ENCODE measurements at regions not wholly inside any gene's neighbourhood (a gene's known extent, or its start where the extent isn't known, plus 50 kb on each side); places are given as distances from the start of the nearest gene placed in this dataset.

- Histone ChIP-seq H3K4me3 (ENCODE audit: low read depth, low read length, poor library complexity, severe bottlenecking) (no peak overlapping the region), H3K9me3 (ENCODE audit: low read depth, low read length, poor library complexity, severe bottlenecking) (peaks cover 4% of the 10 kb centered on the region), H3K4me1 (ENCODE audit: insufficient read depth, low read length, poor library complexity, severe bottlenecking) (peaks cover 19% of the 10 kb centered on the region), H3K27me3 (replicated peaks; ENCODE audit: insufficient read depth, low read depth, low read length, poor library complexity) (no peaks in the 10 kb centered on the region), H3K36me3 (ENCODE audit: insufficient read depth, low read length, poor library complexity, severe bottlenecking) (no peaks in the 10 kb centered on the region), H3K27ac (ENCODE audit: low read depth, low read length, poor library complexity, severe bottlenecking) (no peak overlapping the region)
- TF ChIP-seq CTCF (conservative IDR thresholded peaks at IDR 0.05; ENCODE audit: low read depth, low read length) (no peak), EZH2 (IDR thresholded peaks at IDR 0.05; ENCODE audit: borderline replicate concordance, low read depth, low read length, poor library complexity, severe bottlenecking) (no peak)
- no TSS peak for BruUV-seq (replicated peaks)
- no peak for DNase-seq (ENCODE audit: low spot score)
- intact Hi-C loops (cut with micrococcal nuclease; ENCODE audit: unreplicated experiment), result no loop called here
- POLR2A ChIA-PET (ENCODE audit: low non-redundant PET), result no interaction called here
- CTCF ChIA-PET, result interaction anchor here (0.7 kb wide), 1 partner anchor 13 kb away, joined by 3 read pairs; no protein-coding TSS in a partner anchor
These were observed 672.5 kb upstream of the ANKRD30A start for GRCh38 chr10:36452851-36453250.

- Histone ChIP-seq H3K4me1 (ENCODE audit: insufficient read depth, low read length, poor library complexity, severe bottlenecking) (peaks cover 19% of the 10 kb centered on the region), H3K27ac (ENCODE audit: low read depth, low read length, poor library complexity, severe bottlenecking) (no peak overlapping the region), H3K27me3 (replicated peaks; ENCODE audit: insufficient read depth, low read depth, low read length, poor library complexity) (no peaks in the 10 kb centered on the region), H3K4me3 (ENCODE audit: low read depth, low read length, poor library complexity, severe bottlenecking) (no peak overlapping the region), H3K36me3 (ENCODE audit: insufficient read depth, low read length, poor library complexity, severe bottlenecking) (no peaks in the 10 kb centered on the region), H3K9me3 (ENCODE audit: low read depth, low read length, poor library complexity, severe bottlenecking) (no peaks in the 10 kb centered on the region)
- TF ChIP-seq EZH2 (IDR thresholded peaks at IDR 0.05; ENCODE audit: borderline replicate concordance, low read depth, low read length, poor library complexity, severe bottlenecking), result no peak
- no peak for TF ChIP-seq CTCF (conservative IDR thresholded peaks at IDR 0.05; ENCODE audit: low read depth, low read length)
- DNase-seq (ENCODE audit: low spot score), result no peak
- CTCF ChIA-PET, result no interaction called here
- BruUV-seq (replicated peaks), result no TSS peak
- intact Hi-C loops (cut with micrococcal nuclease; ENCODE audit: unreplicated experiment), result no loop called here
- POLR2A ChIA-PET (ENCODE audit: low non-redundant PET), result no interaction called here
These were observed 673.9 kb upstream of the ANKRD30A start for GRCh38 chr10:36451391-36451970.

GRCh38 chr10:36450380-36450779 lies 675.0 kb upstream of the ANKRD30A start:
- H3K4me1 ChIP-seq (ENCODE audit: insufficient read depth, low read length, poor library complexity, severe bottlenecking), result peaks cover 19% of the 10 kb centered on the region
- no peaks in the 10 kb centered on the region for H3K27me3 ChIP-seq (replicated peaks; ENCODE audit: insufficient read depth, low read depth, low read length, poor library complexity)
- H3K9me3 ChIP-seq (ENCODE audit: low read depth, low read length, poor library complexity, severe bottlenecking), result no peaks in the 10 kb centered on the region
- peak overlapping the region; percentile 74 for H3K27ac ChIP-seq (ENCODE audit: low read depth, low read length, poor library complexity, severe bottlenecking)
- DNase-seq (ENCODE audit: low spot score), result peak; percentile 45
- BruUV-seq (replicated peaks), result no TSS peak
- no peaks in the 10 kb centered on the region for H3K36me3 ChIP-seq (ENCODE audit: insufficient read depth, low read length, poor library complexity, severe bottlenecking)
- no peak for TF ChIP-seq EZH2 (IDR thresholded peaks at IDR 0.05; ENCODE audit: borderline replicate concordance, low read depth, low read length, poor library complexity, severe bottlenecking)
- TF ChIP-seq CTCF (conservative IDR thresholded peaks at IDR 0.05; ENCODE audit: low read depth, low read length), result no peak
- intact Hi-C loops (cut with micrococcal nuclease; ENCODE audit: unreplicated experiment), result no loop called here
- no peak overlapping the region for H3K4me3 ChIP-seq (ENCODE audit: low read depth, low read length, poor library complexity, severe bottlenecking)
- ChIA-PET POLR2A (ENCODE audit: low non-redundant PET) (no interaction called here), CTCF (interaction anchor here (1.1 kb wide), 1 partner anchor 55 kb away, joined by 4 read pairs; no protein-coding TSS in a partner anchor)

All from A673 (cell line).